ENCODE measurements at regions not wholly inside any gene's neighbourhood (a gene's known extent, or its start where the extent isn't known, plus 50 kb on each side); places are given as distances from the start of the nearest gene placed in this dataset.

DNA sequence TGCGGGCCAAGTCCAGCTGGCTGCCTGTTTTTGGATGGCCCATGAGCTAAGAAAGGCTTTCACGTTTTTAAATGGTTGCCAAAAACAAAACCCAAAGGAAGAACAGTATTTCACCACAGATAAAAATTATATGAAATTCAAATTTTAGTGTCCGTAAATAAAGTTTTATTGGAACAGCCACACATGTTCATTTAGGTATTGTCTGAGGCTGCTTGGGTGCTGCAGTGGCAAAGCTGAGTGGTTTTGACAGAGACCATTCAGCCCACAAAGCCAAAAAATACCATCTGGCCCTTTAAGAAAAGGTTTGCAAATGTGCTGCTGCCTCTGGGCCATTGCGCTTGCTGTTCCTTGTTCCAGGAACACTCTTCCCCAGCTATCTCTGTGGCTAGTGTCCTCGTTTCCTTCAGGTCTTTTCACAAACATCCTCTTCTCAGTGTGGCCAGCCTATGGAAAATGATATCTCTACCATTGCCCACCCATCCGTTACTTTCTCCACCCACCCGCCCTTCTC is 232.9 kb upstream of the CIBAR2 start:
- H3K9me3 Mint-ChIP-seq (ENCODE audit: insufficient read depth): no peaks in the 10 kb centered on the region
- ChIA-PET POLR2A (interaction anchor here (0.6 kb wide), 1 partner anchor 40 kb away, joined by 3 read pairs; no protein-coding TSS in a partner anchor), CTCF (interaction anchor here (1.6 kb wide), 1 partner anchor 92 kb away, joined by 3 read pairs; no protein-coding TSS in a partner anchor)
- no peak overlapping the region for H3K27ac Mint-ChIP-seq
- DNase-seq: no peak
- no peak for ATAC-seq
- H3K36me3 Mint-ChIP-seq (ENCODE audit: low read depth): no peaks in the 10 kb centered on the region
- H3K27me3 Mint-ChIP-seq (ENCODE audit: low read depth): no peaks in the 10 kb centered on the region
- H3K4me3 Mint-ChIP-seq: no peak overlapping the region
- no peaks in the 10 kb centered on the region for H3K4me1 Mint-ChIP-seq (ENCODE audit: low read depth)

- Mint-ChIP-seq H3K36me3 (ENCODE audit: low read depth) (no peaks in the 10 kb centered on the region), H3K4me3 (no peak overlapping the region)
Measured at GRCh38 chr16:85346404-85347212, 234.3 kb upstream of the CIBAR2 start.

GRCh38 chr16:85347213-85347591 is 234.9 kb upstream of the CIBAR2 start:
- Mint-ChIP-seq H3K9me3 (ENCODE audit: insufficient read depth) (no peaks in the 10 kb centered on the region), H3K27ac (no peak overlapping the region), H3K36me3 (ENCODE audit: low read depth) (no peaks in the 10 kb centered on the region), H3K4me1 (ENCODE audit: low read depth) (no peaks in the 10 kb centered on the region), H3K27me3 (ENCODE audit: low read depth) (no peaks in the 10 kb centered on the region), H3K4me3 (no peak overlapping the region)
- ATAC-seq (no peak), DNase-seq (no peak)
- CTCF ChIA-PET: interaction anchor here (0.8 to 1.5 kb wide), 5 partner anchors 13 to 216 kb away, joined by 3 to 5 read pairs (median 4); no protein-coding TSS in a partner anchor
- POLR2A ChIA-PET: no interaction called here

More at GRCh38 chr16:85346404-85347212, 234.3 kb upstream of the CIBAR2 start:
- ChIA-PET CTCF (interaction anchor here (0.8 to 1.5 kb wide), 4 partner anchors 49 to 215 kb away, joined by 3 to 5 read pairs (median 4); no protein-coding TSS in a partner anchor), POLR2A (no interaction called here)
- no peak for DNase-seq
- Mint-ChIP-seq H3K27ac (no peak overlapping the region), H3K27me3 (ENCODE audit: low read depth) (no peaks in the 10 kb centered on the region), H3K9me3 (ENCODE audit: insufficient read depth) (no peaks in the 10 kb centered on the region), H3K4me1 (ENCODE audit: low read depth) (no peaks in the 10 kb centered on the region)
- ATAC-seq: no peak

- Mint-ChIP-seq H3K27ac (no peak overlapping the region), H3K36me3 (ENCODE audit: low read depth) (no peaks in the 10 kb centered on the region), H3K27me3 (ENCODE audit: low read depth) (no peaks in the 10 kb centered on the region), H3K9me3 (ENCODE audit: insufficient read depth) (no peaks in the 10 kb centered on the region), H3K4me3 (no peak overlapping the region), H3K4me1 (ENCODE audit: low read depth) (no peaks in the 10 kb centered on the region)
- POLR2A ChIA-PET: no interaction called here
- CTCF ChIA-PET: interaction anchor here (1.0 to 1.5 kb wide), 4 partner anchors 14 to 73 kb away, joined by 3 to 5 read pairs (median 4); no protein-coding TSS in a partner anchor
- DNase-seq: no peak
- no peak for ATAC-seq
Measured at GRCh38 chr16:85348065-85348840, 236.0 kb upstream of the CIBAR2 start.

GRCh38 chr16:85348911-85349334 is 236.7 kb upstream of the CIBAR2 start:
- H3K4me3 Mint-ChIP-seq: no peak overlapping the region
- no peaks in the 10 kb centered on the region for H3K27me3 Mint-ChIP-seq (ENCODE audit: low read depth)
- POLR2A ChIA-PET: no interaction called here
- no peaks in the 10 kb centered on the region for H3K36me3 Mint-ChIP-seq (ENCODE audit: low read depth)
- H3K9me3 Mint-ChIP-seq (ENCODE audit: insufficient read depth): no peaks in the 10 kb centered on the region
- H3K4me1 Mint-ChIP-seq (ENCODE audit: low read depth): no peaks in the 10 kb centered on the region
- no peak for DNase-seq
- CTCF ChIA-PET: interaction anchor here (1.5 kb wide), 1 partner anchor 67 kb away, joined by 3 read pairs; no protein-coding TSS in a partner anchor
- H3K27ac Mint-ChIP-seq: no peak overlapping the region
- no peak for ATAC-seq

- CTCF ChIA-PET: interaction anchor here (0.9 kb wide), 1 partner anchor 15 kb away, joined by 3 read pairs; no protein-coding TSS in a partner anchor
- Mint-ChIP-seq H3K9me3 (ENCODE audit: insufficient read depth) (no peaks in the 10 kb centered on the region), H3K36me3 (ENCODE audit: low read depth) (no peaks in the 10 kb centered on the region), H3K27me3 (ENCODE audit: low read depth) (no peaks in the 10 kb centered on the region), H3K27ac (no peak overlapping the region), H3K4me1 (ENCODE audit: low read depth) (no peaks in the 10 kb centered on the region), H3K4me3 (no peak overlapping the region)
- POLR2A ChIA-PET: no interaction called here
- DNase-seq: no peak
- no peak for ATAC-seq
Measured at GRCh38 chr16:85349365-85350145, 237.3 kb upstream of the CIBAR2 start.

GRCh38 chr16:85350146-85350728 is 238.0 kb upstream of the CIBAR2 start:
- ChIA-PET POLR2A (no interaction called here), CTCF (interaction anchor here (0.9 kb wide), 1 partner anchor 16 kb away, joined by 3 read pairs; no protein-coding TSS in a partner anchor)
- ATAC-seq (no peak), DNase-seq (no peak)
- H3K4me3 Mint-ChIP-seq: no peak overlapping the region
- H3K4me1 Mint-ChIP-seq (ENCODE audit: low read depth): no peaks in the 10 kb centered on the region
- H3K36me3 Mint-ChIP-seq (ENCODE audit: low read depth): no peaks in the 10 kb centered on the region
- H3K9me3 Mint-ChIP-seq (ENCODE audit: insufficient read depth): no peaks in the 10 kb centered on the region
- H3K27me3 Mint-ChIP-seq (ENCODE audit: low read depth): no peaks in the 10 kb centered on the region
- no peak overlapping the region for H3K27ac Mint-ChIP-seq

DNA sequence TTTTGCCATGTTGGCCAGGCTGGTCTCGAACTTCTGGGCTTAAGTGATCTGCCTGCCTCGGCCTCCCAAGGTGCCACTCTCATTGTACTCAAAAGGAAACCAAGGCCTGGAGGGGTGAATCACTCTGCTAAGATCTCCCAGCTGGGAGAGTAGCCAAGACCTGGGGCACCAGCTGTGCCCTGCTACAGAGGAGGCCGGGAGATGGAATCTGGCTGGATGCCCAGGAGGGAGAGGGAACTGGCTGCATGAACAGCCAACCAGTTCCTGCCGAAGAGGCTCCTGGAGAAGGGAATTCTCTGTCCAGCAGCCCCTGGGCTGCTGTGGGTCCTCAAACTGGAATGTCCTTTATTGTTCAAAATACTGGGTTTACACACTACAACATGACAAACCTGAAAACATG is 238.7 kb upstream of the CIBAR2 start:
- Mint-ChIP-seq H3K9me3 (ENCODE audit: insufficient read depth) (no peaks in the 10 kb centered on the region), H3K27ac (no peak overlapping the region), H3K4me3 (no peak overlapping the region), H3K36me3 (ENCODE audit: low read depth) (no peaks in the 10 kb centered on the region), H3K27me3 (ENCODE audit: low read depth) (no peaks in the 10 kb centered on the region), H3K4me1 (ENCODE audit: low read depth) (no peaks in the 10 kb centered on the region)
- ATAC-seq (no peak), DNase-seq (no peak)
- POLR2A ChIA-PET: no interaction called here
- CTCF ChIA-PET: no interaction called here

DNA sequence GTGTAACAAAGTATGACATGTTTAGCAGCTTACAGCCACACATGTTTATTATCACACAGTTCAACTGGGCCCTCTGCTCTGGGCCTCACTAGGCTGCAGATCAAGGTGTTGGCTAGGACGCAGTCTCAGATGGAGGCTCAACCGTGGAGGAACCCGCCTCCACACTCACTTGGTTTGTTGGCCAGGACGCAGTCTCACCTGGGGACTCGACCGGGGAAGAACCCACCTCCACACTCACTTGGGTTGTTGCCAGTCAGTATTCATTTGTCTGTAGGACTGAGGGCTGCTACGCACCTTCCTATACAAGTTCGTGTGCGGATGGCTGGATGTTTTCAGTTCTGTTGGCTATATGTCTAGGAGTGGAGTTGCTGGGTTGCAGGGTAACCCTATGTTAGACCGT is 240.7 kb upstream of the CIBAR2 start:
- H3K27me3 Mint-ChIP-seq (ENCODE audit: low read depth): no peaks in the 10 kb centered on the region
- H3K4me1 Mint-ChIP-seq (ENCODE audit: low read depth): no peaks in the 10 kb centered on the region
- no peaks in the 10 kb centered on the region for H3K9me3 Mint-ChIP-seq (ENCODE audit: insufficient read depth)
- POLR2A ChIA-PET: no interaction called here
- ATAC-seq: no peak
- no peak overlapping the region for H3K4me3 Mint-ChIP-seq
- no peak for DNase-seq
- CTCF ChIA-PET: no interaction called here
- no peaks in the 10 kb centered on the region for H3K36me3 Mint-ChIP-seq (ENCODE audit: low read depth)
- no peak overlapping the region for H3K27ac Mint-ChIP-seq

GRCh38 chr16:85353839-85354685 is 241.8 kb upstream of the CIBAR2 start:
- Mint-ChIP-seq H3K36me3 (ENCODE audit: low read depth) (no peaks in the 10 kb centered on the region), H3K27ac (no peak overlapping the region), H3K4me1 (ENCODE audit: low read depth) (no peaks in the 10 kb centered on the region), H3K9me3 (ENCODE audit: insufficient read depth) (no peaks in the 10 kb centered on the region), H3K4me3 (no peak overlapping the region), H3K27me3 (ENCODE audit: low read depth) (no peaks in the 10 kb centered on the region)
- DNase-seq: no peak
- no peak for ATAC-seq
- CTCF ChIA-PET: no interaction called here
- POLR2A ChIA-PET: interaction anchor here (0.7 kb wide), 1 partner anchor 69 kb away, joined by 3 read pairs; no protein-coding TSS in a partner anchor
